Upper lobe of left lung (tissue), 4 donors: ENCODE measurements at regions not wholly inside any gene's neighbourhood (a gene's known extent, or its start where the extent isn't known, plus 50 kb on each side); places are given as distances from the start of the nearest gene placed in this dataset.

ENCODE experiments used
- POLR2A ChIP-seq, 4 donors: fragments of 450-650 bp; IDR thresholded peaks; one replicate each; pipeline ENCODE4 v1.5.1; 2016 to 2017; ENCODE audit warnings: antibody characterized with exemption in 4 of 4, mild to moderate bottlenecking in 2 of 4
- POLR2AphosphoS5 ChIP-seq, 2 donors: sonication (generic); formaldehyde crosslinking; IDR thresholded peaks; one replicate each; pipeline ENCODE4 v1.5.1; 2017; ENCODE audit warnings: antibody characterized with exemption in 2 of 2
- TF ChIP-seq, protein P1 (sequence below), 6 experiments: fragments of 450-650 bp in 4 of 6; fragments of 200-600 bp in 2 of 6; sonication (generic) in 2 of 6; IDR thresholded peaks; one replicate each; pipeline ENCODE4 v1.5.1; 2016 to 2019; ENCODE audit warnings: antibody characterized with exemption in 6 of 6

- TF ChIP-seq, protein P1, sequence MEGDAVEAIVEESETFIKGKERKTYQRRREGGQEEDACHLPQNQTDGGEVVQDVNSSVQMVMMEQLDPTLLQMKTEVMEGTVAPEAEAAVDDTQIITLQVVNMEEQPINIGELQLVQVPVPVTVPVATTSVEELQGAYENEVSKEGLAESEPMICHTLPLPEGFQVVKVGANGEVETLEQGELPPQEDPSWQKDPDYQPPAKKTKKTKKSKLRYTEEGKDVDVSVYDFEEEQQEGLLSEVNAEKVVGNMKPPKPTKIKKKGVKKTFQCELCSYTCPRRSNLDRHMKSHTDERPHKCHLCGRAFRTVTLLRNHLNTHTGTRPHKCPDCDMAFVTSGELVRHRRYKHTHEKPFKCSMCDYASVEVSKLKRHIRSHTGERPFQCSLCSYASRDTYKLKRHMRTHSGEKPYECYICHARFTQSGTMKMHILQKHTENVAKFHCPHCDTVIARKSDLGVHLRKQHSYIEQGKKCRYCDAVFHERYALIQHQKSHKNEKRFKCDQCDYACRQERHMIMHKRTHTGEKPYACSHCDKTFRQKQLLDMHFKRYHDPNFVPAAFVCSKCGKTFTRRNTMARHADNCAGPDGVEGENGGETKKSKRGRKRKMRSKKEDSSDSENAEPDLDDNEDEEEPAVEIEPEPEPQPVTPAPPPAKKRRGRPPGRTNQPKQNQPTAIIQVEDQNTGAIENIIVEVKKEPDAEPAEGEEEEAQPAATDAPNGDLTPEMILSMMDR (IDR thresholded peaks at IDR 0.05), result no peak
- TF ChIP-seq POLR2AphosphoS5 (IDR thresholded peaks at IDR 0.05) (no peak), POLR2A (IDR thresholded peaks at IDR 0.05) (no peak)
Observed at GRCh38 chr4:116480546-116480945, 604.8 kb downstream of the TRAM1L1 start.
